Lower leg skin (tissue), 3 donors: ENCODE measurements at regions not wholly inside any gene's neighbourhood (a gene's known extent, or its start where the extent isn't known, plus 50 kb on each side); places are given as distances from the start of the nearest gene placed in this dataset.

ENCODE experiments used
- CTCF ChIP-seq, 3 donors: fragments of 450-650 bp; IDR thresholded peaks; one replicate each; pipeline ENCODE4 v1.5.1; 2016; ENCODE audit warnings: antibody characterized with exemption in 3 of 3, mild to moderate bottlenecking in 3 of 3, moderate library complexity in 2 of 3
- POLR2A ChIP-seq, 2 donors: fragments of 450-650 bp; IDR thresholded peaks; one replicate each; pipeline ENCODE4 v1.6.1; 2016 to 2017; ENCODE audit warnings: antibody characterized with exemption in 2 of 2, mild to moderate bottlenecking in 1 of 2, moderate library complexity in 1 of 2

GRCh38 chr3:84881288-84881687, 77.5 kb upstream of the CADM2 start:
- no peak for TF ChIP-seq CTCF (IDR thresholded peaks at IDR 0.05)
- TF ChIP-seq POLR2A (IDR thresholded peaks at IDR 0.05): no peak
